ENCODE measurements at regions not wholly inside any gene's neighbourhood (a gene's known extent, or its start where the extent isn't known, plus 50 kb on each side); places are given as distances from the start of the nearest gene placed in this dataset.

DNA sequence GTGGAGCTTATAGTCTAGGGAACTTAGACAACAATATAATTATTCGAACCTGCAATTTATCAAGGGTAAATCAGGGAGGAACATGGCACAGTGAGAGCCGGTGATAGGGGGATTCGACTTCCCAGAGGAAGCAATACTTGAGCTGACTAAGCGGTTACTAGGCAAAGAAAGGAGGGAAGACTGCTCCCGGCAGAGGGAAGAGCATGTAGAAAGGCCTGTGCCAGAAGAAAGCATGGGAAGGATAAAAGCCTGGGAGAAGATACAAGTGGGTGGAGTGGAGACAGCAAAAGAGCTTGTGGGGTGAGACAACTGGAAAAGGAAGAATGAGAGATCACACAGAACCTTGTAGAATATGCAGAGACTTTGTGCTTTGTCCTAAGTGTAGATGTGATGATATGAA, 93.3 kb downstream of the MARCHF4 start:
- Histone ChIP-seq H3K36me3 (ENCODE audit: control insufficient read depth in 2 of 2, insufficient read depth in 1 of 2, low read length in 2 of 2) (no peaks in the 10 kb centered on the region), H3K27ac (ENCODE audit: extremely low read depth, low read depth, low read length) (no peak overlapping the region), H3K4me1 (ENCODE audit: control insufficient read depth, insufficient read depth, low read length) (no peaks in the 10 kb centered on the region), H3K4me3 (ENCODE audit: low read depth, low read length) (no peak overlapping the region), H3K9me3 (ENCODE audit: control insufficient read depth, insufficient read depth, low read depth, low read length) (no peaks in the 10 kb centered on the region)
- TF ChIP-seq ZNF266 (tag by site-specific recombination; IDR thresholded peaks at IDR 0.05; ENCODE audit: low read depth) (no peak), ZNF157 (tag by site-specific recombination; IDR thresholded peaks at IDR 0.05) (no peak), ZNF677 (tag by site-specific recombination; IDR thresholded peaks at IDR 0.05) (no peak), OSR2 (tag by site-specific recombination; IDR thresholded peaks at IDR 0.05) (no peak), SCRT1 (tag by site-specific recombination; IDR thresholded peaks at IDR 0.05; ENCODE audit: borderline replicate concordance) (no peak), ZNF223 (tag by site-specific recombination; IDR thresholded peaks at IDR 0.05) (no peak), KLF16 (tag by site-specific recombination; IDR thresholded peaks at IDR 0.05) (no peak), MZF1 (tag by site-specific recombination; IDR thresholded peaks at IDR 0.05; ENCODE audit: borderline replicate concordance) (no peak), KLF9 (tag by site-specific recombination; IDR thresholded peaks at IDR 0.05; ENCODE audit: low read depth) (no peak), HOXC10 (CRISPR knock-in tag; IDR thresholded peaks at IDR 0.05) (no peak), ZNF768 (tag by site-specific recombination; IDR thresholded peaks at IDR 0.05) (no peak), TCF7L2 (IDR thresholded peaks at IDR 0.05; ENCODE audit: borderline replicate concordance, low read depth, low read length) (no peak), ZNF510 (tag by site-specific recombination; IDR thresholded peaks at IDR 0.05; ENCODE audit: insufficient replicate concordance) (no peak)
- TF ChIP-seq, protein P1, sequence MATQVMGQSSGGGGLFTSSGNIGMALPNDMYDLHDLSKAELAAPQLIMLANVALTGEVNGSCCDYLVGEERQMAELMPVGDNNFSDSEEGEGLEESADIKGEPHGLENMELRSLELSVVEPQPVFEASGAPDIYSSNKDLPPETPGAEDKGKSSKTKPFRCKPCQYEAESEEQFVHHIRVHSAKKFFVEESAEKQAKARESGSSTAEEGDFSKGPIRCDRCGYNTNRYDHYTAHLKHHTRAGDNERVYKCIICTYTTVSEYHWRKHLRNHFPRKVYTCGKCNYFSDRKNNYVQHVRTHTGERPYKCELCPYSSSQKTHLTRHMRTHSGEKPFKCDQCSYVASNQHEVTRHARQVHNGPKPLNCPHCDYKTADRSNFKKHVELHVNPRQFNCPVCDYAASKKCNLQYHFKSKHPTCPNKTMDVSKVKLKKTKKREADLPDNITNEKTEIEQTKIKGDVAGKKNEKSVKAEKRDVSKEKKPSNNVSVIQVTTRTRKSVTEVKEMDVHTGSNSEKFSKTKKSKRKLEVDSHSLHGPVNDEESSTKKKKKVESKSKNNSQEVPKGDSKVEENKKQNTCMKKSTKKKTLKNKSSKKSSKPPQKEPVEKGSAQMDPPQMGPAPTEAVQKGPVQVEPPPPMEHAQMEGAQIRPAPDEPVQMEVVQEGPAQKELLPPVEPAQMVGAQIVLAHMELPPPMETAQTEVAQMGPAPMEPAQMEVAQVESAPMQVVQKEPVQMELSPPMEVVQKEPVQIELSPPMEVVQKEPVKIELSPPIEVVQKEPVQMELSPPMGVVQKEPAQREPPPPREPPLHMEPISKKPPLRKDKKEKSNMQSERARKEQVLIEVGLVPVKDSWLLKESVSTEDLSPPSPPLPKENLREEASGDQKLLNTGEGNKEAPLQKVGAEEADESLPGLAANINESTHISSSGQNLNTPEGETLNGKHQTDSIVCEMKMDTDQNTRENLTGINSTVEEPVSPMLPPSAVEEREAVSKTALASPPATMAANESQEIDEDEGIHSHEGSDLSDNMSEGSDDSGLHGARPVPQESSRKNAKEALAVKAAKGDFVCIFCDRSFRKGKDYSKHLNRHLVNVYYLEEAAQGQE (tag by site-specific recombination; IDR thresholded peaks at IDR 0.05) = no peak
- TF ChIP-seq, protein P2, sequence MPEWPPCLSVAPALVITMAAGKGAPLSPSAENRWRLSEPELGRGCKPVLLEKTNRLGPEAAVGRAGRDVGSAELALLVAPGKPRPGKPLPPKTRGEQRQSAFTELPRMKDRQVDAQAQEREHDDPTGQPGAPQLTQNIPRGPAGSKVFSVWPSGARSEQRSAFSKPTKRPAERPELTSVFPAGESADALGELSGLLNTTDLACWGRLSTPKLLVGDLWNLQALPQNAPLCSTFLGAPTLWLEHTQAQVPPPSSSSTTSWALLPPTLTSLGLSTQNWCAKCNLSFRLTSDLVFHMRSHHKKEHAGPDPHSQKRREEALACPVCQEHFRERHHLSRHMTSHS (tag by site-specific recombination; IDR thresholded peaks at IDR 0.05) = no peak
- TF ChIP-seq, protein P3, sequence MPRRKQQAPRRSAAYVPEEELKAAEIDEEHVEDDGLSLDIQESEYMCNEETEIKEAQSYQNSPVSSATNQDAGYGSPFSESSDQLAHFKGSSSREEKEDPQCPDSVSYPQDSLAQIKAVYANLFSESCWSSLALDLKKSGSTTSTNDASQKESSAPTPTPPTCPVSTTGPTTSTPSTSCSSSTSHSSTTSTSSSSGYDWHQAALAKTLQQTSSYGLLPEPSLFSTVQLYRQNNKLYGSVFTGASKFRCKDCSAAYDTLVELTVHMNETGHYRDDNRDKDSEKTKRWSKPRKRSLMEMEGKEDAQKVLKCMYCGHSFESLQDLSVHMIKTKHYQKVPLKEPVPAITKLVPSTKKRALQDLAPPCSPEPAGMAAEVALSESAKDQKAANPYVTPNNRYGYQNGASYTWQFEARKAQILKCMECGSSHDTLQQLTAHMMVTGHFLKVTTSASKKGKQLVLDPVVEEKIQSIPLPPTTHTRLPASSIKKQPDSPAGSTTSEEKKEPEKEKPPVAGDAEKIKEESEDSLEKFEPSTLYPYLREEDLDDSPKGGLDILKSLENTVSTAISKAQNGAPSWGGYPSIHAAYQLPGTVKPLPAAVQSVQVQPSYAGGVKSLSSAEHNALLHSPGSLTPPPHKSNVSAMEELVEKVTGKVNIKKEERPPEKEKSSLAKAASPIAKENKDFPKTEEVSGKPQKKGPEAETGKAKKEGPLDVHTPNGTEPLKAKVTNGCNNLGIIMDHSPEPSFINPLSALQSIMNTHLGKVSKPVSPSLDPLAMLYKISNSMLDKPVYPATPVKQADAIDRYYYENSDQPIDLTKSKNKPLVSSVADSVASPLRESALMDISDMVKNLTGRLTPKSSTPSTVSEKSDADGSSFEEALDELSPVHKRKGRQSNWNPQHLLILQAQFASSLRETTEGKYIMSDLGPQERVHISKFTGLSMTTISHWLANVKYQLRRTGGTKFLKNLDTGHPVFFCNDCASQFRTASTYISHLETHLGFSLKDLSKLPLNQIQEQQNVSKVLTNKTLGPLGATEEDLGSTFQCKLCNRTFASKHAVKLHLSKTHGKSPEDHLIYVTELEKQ (tag by site-specific recombination; IDR thresholded peaks at IDR 0.05; ENCODE audit: borderline replicate concordance) = no peak
- TF ChIP-seq, protein P4, sequence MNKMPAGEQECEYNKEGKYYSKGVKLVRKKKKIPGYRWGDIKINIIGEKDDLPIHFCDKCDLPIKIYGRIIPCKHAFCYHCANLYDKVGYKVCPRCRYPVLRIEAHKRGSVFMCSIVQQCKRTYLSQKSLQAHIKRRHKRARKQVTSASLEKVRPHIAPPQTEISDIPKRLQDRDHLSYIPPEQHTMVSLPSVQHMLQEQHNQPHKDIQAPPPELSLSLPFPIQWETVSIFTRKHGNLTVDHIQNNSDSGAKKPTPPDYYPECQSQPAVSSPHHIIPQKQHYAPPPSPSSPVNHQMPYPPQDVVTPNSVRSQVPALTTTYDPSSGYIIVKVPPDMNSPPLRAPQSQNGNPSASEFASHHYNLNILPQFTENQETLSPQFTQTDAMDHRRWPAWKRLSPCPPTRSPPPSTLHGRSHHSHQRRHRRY (tag by site-specific recombination; IDR thresholded peaks at IDR 0.05) = no peak
- TF ChIP-seq, protein P5, sequence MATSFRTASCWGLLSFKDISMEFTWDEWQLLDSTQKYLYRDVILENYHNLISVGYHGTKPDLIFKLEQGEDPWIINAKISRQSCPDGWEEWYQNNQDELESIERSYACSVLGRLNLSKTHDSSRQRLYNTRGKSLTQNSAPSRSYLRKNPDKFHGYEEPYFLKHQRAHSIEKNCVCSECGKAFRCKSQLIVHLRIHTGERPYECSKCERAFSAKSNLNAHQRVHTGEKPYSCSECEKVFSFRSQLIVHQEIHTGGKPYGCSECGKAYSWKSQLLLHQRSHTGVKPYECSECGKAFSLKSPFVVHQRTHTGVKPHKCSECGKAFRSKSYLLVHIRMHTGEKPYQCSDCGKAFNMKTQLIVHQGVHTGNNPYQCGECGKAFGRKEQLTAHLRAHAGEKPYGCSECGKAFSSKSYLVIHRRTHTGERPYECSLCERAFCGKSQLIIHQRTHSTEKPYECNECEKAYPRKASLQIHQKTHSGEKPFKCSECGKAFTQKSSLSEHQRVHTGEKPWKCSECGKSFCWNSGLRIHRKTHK (tag by site-specific recombination; IDR thresholded peaks at IDR 0.05) = no peak
- TF ChIP-seq, protein P6, sequence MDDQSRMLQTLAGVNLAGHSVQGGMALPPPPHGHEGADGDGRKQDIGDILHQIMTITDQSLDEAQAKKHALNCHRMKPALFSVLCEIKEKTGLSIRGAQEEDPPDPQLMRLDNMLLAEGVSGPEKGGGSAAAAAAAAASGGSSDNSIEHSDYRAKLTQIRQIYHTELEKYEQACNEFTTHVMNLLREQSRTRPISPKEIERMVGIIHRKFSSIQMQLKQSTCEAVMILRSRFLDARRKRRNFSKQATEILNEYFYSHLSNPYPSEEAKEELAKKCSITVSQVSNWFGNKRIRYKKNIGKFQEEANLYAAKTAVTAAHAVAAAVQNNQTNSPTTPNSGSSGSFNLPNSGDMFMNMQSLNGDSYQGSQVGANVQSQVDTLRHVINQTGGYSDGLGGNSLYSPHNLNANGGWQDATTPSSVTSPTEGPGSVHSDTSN (CRISPR knock-in tag; IDR thresholded peaks at IDR 0.05) = no peak
- TF ChIP-seq, protein P7, sequence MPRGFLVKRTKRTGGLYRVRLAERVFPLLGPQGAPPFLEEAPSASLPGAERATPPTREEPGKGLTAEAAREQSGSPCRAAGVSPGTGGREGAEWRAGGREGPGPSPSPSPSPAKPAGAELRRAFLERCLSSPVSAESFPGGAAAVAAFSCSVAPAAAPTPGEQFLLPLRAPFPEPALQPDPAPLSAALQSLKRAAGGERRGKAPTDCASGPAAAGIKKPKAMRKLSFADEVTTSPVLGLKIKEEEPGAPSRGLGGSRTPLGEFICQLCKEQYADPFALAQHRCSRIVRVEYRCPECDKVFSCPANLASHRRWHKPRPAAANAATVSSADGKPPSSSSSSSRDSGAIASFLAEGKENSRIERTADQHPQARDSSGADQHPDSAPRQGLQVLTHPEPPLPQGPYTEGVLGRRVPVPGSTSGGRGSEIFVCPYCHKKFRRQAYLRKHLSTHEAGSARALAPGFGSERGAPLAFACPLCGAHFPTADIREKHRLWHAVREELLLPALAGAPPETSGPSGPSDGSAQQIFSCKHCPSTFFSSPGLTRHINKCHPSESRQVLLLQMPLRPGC (tag by site-specific recombination; IDR thresholded peaks at IDR 0.05) = no peak
- CTCF ChIA-PET = no interaction called here
- POLR2A ChIA-PET = no interaction called here
